BE2C (cell line): ENCODE measurements at regions not wholly inside any gene's neighbourhood (a gene's known extent, or its start where the extent isn't known, plus 50 kb on each side); places are given as distances from the start of the nearest gene placed in this dataset.

ENCODE experiments used
- DNase-seq: peaks from one replicate; pipeline ENCODE4 v3.0.0-alpha.2; 2020
- H3K27me3 ChIP-seq: fragments of 250-450 bp; sonication (Bioruptor Pico); 2 replicates; pipeline ENCODE4 v1.5.1; 2020; ENCODE audit warnings: mild to moderate bottlenecking
- H3K36me3 ChIP-seq: fragments of 250-450 bp; sonication (Bioruptor Pico); 2 replicates; pipeline ENCODE4 v1.5.1; 2020; ENCODE audit warnings: mild to moderate bottlenecking
- H3K4me1 ChIP-seq: fragments of 250-450 bp; sonication (Bioruptor Pico); 2 replicates; pipeline ENCODE4 v1.5.1; 2020
- H3K4me3 ChIP-seq: 2 replicates; pipeline ENCODE4 v1.5.1; 2011; ENCODE audit warnings: low read depth, low read length
- H3K9me3 ChIP-seq: fragments of 250-450 bp; sonication (Bioruptor Pico); 2 replicates; pipeline ENCODE4 v1.5.1; 2020
- TF ChIP-seq, protein P1 (sequence below): IDR thresholded peaks from 2 replicates; pipeline ENCODE4 v1.5.1; 2012; ENCODE audit warnings: mild to moderate bottlenecking, low read depth, low read length

DNA sequence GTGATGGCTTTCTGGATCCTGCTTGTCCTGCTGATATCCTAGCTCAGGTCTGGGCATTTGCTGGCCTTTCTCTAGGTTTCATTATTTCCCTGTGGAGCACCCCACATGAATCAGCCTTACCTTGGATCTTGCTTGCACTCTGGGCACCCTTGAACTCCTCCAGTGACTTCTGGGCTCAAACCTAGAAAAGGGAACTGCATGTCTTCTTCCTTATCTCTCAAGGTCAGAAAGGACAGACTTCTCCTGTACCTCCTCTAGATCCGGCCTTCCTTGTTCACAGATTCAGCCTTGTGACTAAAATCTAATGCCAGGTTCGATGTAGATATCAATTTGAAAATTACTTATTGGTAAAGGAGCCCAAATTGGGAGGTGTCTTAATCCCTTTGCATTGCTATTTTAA lies 267.9 kb downstream of the PARP8 start:
- TF ChIP-seq, protein P1, sequence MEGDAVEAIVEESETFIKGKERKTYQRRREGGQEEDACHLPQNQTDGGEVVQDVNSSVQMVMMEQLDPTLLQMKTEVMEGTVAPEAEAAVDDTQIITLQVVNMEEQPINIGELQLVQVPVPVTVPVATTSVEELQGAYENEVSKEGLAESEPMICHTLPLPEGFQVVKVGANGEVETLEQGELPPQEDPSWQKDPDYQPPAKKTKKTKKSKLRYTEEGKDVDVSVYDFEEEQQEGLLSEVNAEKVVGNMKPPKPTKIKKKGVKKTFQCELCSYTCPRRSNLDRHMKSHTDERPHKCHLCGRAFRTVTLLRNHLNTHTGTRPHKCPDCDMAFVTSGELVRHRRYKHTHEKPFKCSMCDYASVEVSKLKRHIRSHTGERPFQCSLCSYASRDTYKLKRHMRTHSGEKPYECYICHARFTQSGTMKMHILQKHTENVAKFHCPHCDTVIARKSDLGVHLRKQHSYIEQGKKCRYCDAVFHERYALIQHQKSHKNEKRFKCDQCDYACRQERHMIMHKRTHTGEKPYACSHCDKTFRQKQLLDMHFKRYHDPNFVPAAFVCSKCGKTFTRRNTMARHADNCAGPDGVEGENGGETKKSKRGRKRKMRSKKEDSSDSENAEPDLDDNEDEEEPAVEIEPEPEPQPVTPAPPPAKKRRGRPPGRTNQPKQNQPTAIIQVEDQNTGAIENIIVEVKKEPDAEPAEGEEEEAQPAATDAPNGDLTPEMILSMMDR = no peak

DNA sequence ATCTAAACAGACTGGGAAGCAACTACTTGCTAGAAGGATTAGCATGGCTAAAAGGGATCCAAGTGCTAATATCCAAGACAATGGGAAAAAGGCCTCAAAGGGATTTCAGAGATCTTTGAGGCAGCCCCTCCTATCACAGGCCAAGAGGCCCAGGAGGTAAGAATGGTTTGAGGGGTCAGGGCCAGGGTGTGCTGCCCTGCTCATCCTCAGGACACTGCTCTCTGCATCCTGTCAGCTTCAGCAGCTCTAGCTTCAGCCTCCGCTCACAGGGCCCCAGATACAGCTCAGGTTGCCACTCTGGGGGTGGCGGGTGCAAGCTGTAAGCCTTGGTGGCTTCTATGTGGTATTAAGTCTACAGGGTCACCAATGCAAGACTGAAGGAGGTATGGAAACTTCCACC lies 278.7 kb downstream of the PARP8 start:
- no peaks in the 10 kb centered on the region for H3K9me3 ChIP-seq
- TF ChIP-seq, protein P1 = no peak

More for the DNA sequence above, 267.9 kb downstream of the PARP8 start:
- Histone ChIP-seq H3K4me1 (no peaks in the 10 kb centered on the region), H3K27me3 (peaks cover 9% of the 10 kb centered on the region; the same call in 1 of the 2 replicates), H3K9me3 (no peaks in the 10 kb centered on the region), H3K4me3 (no peak overlapping the region), H3K36me3 (no peaks in the 10 kb centered on the region)
- DNase-seq = no peak

DNA sequence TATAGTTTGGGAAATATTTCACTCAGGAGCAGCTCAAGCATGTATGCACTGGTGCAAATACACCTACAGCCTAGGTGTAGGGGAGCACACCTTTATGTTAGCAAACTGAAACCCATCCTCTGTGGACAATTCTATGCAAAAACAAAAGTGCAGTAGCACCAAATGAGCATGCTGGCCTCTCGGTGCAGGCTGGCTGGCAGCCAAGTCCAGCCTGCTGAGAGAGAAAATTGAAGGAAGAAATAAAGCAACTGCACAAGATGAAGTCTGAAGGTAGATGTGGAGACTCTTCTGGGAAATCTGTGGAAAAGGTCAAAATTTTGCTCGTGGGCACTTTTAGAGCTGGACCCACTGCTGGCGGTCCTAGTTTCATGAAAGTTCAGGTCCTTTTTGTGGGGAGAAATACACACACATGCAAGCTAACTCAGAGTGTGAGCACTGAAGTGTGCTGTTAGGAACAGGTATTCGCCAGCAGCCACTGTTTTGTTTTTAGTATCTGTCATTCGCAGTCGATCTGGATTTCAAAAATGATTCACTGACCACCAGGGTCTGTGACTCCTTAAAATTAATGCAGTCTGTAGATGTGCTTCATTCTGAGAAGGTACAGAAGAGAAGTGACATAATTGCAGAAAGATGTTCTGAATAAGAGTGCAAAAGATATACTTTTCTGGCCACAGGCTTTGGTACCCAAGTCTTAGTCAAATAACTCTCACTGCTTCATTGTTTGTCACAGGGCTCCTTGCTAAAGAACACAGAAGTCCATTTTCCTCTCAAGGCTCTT lies 281.7 kb downstream of the PARP8 start:
- peak; percentile 42 for DNase-seq
- TF ChIP-seq, protein P1 = no peak

More for the DNA sequence above, 278.7 kb downstream of the PARP8 start:
- Histone ChIP-seq H3K36me3 (no peaks in the 10 kb centered on the region), H3K27me3 (no peaks in the 10 kb centered on the region), H3K4me1 (peaks cover 8% of the 10 kb centered on the region), H3K4me3 (no peak overlapping the region)
- DNase-seq = no peak

DNA sequence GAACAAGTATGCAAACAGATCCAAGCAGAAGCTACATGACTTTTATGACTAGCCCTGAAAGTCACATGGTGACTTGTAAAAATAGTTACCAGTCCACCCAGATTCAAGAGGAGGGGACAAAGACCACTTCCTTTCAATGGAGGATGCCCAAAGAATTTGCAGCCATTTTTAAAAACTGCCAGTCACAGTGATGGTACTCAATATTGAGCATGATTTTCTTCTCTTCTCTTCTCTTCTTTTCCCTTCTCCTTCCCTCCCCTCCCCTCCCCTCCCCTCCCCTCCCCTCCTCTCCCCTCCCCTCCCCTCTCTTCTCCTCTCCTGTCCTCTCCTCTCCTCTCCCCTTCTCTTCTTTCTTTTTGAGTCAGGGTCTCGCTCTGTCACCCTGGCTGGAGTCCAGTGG lies 286.9 kb downstream of the PARP8 start:
- H3K27me3 ChIP-seq = no peaks in the 10 kb centered on the region
- peaks cover under 1% of the 10 kb centered on the region for H3K4me1 ChIP-seq
- H3K36me3 ChIP-seq = no peaks in the 10 kb centered on the region
- H3K9me3 ChIP-seq = no peaks in the 10 kb centered on the region
- H3K4me3 ChIP-seq = no peak overlapping the region
- TF ChIP-seq, protein P1 = no peak
- no peak for DNase-seq

More for the DNA sequence above, 281.7 kb downstream of the PARP8 start:
- Histone ChIP-seq H3K4me1 (peaks cover 8% of the 10 kb centered on the region), H3K4me3 (no peak overlapping the region), H3K9me3 (no peaks in the 10 kb centered on the region), H3K36me3 (no peaks in the 10 kb centered on the region), H3K27me3 (no peaks in the 10 kb centered on the region)

DNA sequence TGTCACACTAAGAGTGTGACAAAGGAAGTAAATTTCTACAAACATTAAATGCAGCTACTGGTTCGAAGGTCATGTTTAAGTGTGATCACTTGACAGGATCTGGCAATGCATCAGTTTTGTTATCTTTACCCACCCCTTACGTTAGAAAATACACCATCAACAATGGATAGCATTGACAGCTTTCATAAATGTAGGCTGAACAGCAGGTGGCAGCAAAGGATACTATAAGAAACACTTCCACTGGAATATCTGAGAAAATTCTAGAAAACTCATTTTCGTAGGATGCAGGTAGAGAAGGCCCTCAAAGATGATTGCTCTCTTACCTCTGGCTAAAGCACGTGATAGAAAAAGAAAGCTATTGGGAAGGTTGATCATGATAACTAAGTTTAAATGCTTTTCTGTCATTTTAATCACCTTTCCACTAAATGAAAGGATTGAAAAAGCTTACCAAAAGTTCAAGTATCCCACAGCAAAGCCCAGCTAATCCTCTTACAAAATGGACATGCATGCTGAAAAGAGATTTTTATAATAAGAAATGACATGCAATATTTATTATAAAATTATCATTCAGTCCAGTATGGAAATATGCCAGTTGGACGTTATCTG lies 292.5 kb downstream of the PARP8 start:
- H3K36me3 ChIP-seq = no peaks in the 10 kb centered on the region
- no peaks in the 10 kb centered on the region for H3K9me3 ChIP-seq
- peak; percentile 57 for DNase-seq
- H3K27me3 ChIP-seq = no peaks in the 10 kb centered on the region
- TF ChIP-seq, protein P1 = peak; percentile 75
- H3K4me3 ChIP-seq = no peak overlapping the region
- H3K4me1 ChIP-seq = 0 out of 2 replicates have a peak, but pooled peaks cover 3% of the 10 kb centered on the region
